COR-L47 (cell line): ENCODE measurements at regions not wholly inside any gene's neighbourhood (a gene's known extent, or its start where the extent isn't known, plus 50 kb on each side); places are given as distances from the start of the nearest gene placed in this dataset.

Source experiments
- DNase-seq: peaks from one replicate; lab custom pipeline; 2025; lab: John Stamatoyannopoulos, UW

DNA sequence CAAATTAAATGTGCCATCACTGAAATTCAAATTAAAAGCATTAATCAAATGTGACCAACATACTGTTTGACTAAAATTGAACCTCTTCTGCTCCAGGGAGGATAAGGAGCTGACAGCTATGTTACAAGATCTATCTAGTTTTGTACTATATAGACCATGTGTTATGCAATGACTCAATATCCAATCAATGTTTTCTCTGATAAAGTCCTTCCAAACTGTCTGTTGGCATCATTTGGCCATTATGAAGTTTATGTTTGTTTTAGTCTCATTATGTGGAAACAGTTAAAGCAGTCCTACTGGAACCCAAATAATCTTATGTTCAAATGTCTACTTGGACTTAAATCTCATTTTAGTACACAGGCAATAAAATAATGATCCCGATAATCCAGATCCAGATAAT is 267.0 kb upstream of the THBS1 start:
- DNase-seq, result no peak

GRCh38 chr15:39315206-39315850 is 265.6 kb upstream of the THBS1 start:
- DNase-seq, result no peak

GRCh38 chr15:39317225-39317624 is 263.7 kb upstream of the THBS1 start:
- no peak for DNase-seq

DNA sequence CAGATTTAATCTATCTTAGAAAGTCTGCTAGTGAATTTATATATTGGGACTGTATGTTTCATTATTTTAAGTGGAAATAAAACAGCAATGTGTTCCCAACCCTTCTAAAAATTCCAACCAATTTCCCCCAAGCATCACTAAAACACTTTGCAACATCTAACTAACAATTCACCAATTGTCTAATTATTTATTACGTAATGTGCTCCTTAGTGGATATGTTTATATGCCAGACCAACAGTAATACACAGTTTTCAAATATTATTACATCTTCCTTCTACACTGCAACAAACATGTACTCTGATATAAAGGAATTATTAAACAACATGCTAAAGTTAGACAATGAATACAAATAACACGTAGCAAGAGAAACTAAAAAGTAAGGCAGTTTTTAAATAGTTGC is 262.6 kb upstream of the THBS1 start:
- no peak for DNase-seq

- no peak for DNase-seq
These were observed 260.5 kb upstream of the THBS1 start for GRCh38 chr15:39320355-39320754.

GRCh38 chr15:39320886-39321285 is 260.0 kb upstream of the THBS1 start:
- DNase-seq, result no peak

- DNase-seq, result no peak
These were observed 258.9 kb upstream of the THBS1 start for GRCh38 chr15:39321977-39322376.

GRCh38 chr15:39323157-39323556 is 257.7 kb upstream of the THBS1 start:
- no peak for DNase-seq

- DNase-seq, result no peak
These were observed 257.2 kb upstream of the THBS1 start for GRCh38 chr15:39323706-39324105.

GRCh38 chr15:39326306-39326975 is 254.4 kb upstream of the THBS1 start:
- no peak for DNase-seq

- DNase-seq, result no peak
These were observed 253.7 kb upstream of the THBS1 start for GRCh38 chr15:39327005-39327730.

DNA sequence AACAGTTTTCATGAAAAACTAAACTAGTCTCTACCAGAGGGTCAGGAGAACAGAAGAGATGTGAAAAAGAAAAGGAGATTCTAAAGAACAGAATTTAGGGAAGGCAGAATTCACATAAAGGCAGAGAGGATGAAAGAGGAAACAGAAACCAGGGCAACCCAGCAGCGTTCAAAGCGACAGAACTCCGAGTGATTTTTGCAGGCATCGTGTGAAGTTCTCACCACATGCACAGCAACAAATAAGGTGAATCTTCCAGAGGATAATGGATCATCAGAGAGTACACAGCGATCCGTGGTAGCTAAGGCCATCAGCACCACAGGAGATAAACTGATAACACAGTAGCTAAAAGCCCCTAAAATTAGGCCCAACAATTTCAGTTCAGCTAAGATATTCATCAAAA is 250.8 kb upstream of the THBS1 start:
- DNase-seq, result no peak

DNA sequence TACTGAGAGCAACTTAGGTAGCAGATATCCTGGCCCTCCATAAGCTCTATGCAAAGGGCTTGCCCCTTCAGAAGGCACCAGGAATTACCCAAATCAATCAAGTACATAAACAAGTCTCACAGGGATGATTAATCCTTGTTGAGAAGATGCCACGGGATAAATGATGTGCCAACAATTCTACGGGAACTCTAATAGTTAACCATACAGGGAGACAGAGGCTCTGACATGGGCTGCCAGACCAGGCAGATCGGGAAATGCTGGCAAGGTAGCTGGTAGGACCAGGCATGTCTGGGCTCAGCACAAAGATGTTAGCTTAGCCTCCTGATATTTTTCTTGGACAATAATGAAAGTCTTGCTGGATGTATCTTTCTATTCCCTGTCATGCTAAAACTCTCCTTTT is 249.3 kb upstream of the THBS1 start:
- DNase-seq, result no peak

GRCh38 chr15:39332846-39333245 is 248.0 kb upstream of the THBS1 start:
- DNase-seq, result no peak

GRCh38 chr15:39333393-39333792 is 247.5 kb upstream of the THBS1 start:
- DNase-seq, result no peak

DNA sequence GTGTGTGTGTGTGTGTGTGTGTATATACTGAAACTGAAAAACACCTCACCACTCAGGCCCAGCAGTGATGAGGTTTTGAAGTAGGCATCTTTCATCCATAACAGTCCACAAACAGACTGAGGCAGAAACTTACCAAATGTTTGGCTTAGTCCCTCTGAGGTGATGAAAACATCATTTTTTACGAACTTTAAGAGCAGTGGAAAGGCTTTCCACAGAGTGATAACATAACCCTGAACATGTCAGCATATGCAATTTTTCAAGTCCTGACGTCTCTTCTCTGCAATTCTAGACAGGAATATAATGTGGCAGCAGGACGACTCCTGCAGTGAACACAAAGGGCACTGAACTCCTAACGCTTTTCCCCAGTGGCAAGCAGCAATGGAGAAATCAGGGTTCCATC is 247.0 kb upstream of the THBS1 start:
- no peak for DNase-seq

- DNase-seq, result no peak
These were observed 244.0 kb upstream of the THBS1 start for GRCh38 chr15:39336926-39337325.

GRCh38 chr15:39338251-39338650 is 242.6 kb upstream of the THBS1 start:
- no peak for DNase-seq

GRCh38 chr15:39340903-39341645 is 239.8 kb upstream of the THBS1 start:
- no peak for DNase-seq

- DNase-seq, result peak; percentile 27
These were observed 236.2 kb upstream of the THBS1 start for GRCh38 chr15:39344662-39345141.

DNA sequence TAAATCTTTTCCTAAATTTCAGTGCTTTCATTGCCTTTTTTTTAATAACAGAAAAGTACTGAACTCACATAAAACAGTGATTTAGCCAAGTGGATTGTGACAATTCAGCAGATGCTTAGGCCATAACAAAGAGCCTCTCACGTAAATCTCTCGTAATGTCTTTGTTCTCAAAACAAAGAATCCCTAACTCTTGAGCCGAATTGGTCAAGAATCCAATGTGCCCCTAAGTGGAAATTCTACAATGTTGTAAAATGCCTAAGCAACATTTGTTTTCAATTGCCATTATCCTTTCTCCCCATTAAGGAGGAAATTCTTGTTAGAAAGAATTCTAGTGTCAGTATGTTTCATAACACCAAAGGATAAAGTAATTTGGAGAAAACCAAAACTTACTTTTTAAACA is 235.7 kb upstream of the THBS1 start:
- no peak for DNase-seq

DNA sequence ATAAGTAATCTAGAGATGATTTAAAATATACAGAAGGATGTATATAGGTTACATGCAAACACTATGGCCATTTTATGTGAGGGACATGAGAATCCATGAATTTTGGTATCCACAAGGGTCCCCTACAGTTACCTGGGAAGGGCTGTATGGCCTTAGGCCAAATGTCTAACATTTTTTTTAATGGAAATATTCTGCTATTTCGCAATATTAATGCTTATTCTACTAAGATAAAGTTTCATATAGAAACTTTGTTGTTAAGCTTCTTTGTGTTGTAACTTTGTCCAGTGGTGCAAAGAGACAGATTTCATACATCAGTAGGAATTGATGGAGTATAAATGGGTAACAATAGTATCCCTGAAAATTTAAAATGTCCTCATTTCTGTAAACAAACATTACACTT is 233.4 kb upstream of the THBS1 start:
- no peak for DNase-seq

GRCh38 chr15:39350785-39351184 is 230.1 kb upstream of the THBS1 start:
- no peak for DNase-seq
